Stimulated activated CD4-positive, alpha-beta T cell treated with anti-CD3 and anti-CD28 coated beads, Interleukin-12 subunit alpha, Interleukin-12 subunit beta, amount 100 ng/mL, for 24 hours (primary cell): ENCODE measurements at regions not wholly inside any gene's neighbourhood (a gene's known extent, or its start where the extent isn't known, plus 50 kb on each side); places are given as distances from the start of the nearest gene placed in this dataset.

ENCODE experiments used
- DNase-seq, 2 experiments: peaks; one replicate each; pipeline ENCODE4 v3.0.0-alpha.2; 2020; ENCODE audit warnings: low read depth in 2 of 2

GRCh38 chr13:65035302-65035701 is 2194.8 kb downstream of the PCDH9 start:
- no peak for DNase-seq

GRCh38 chr13:65034266-65034665 is 2195.9 kb downstream of the PCDH9 start:
- DNase-seq: no peak

- DNase-seq: no peak
These were observed 2197.3 kb downstream of the PCDH9 start for GRCh38 chr13:65032825-65033224.

- no peak for DNase-seq
These were observed 2202.0 kb downstream of the PCDH9 start for GRCh38 chr13:65028101-65028500.

GRCh38 chr13:65026505-65026904 is 2203.6 kb downstream of the PCDH9 start:
- no peak for DNase-seq

GRCh38 chr13:65011378-65011777 is 2218.8 kb downstream of the PCDH9 start:
- no peak for DNase-seq

GRCh38 chr13:64997438-64997837 is 2232.7 kb downstream of the PCDH9 start:
- DNase-seq: no peak

GRCh38 chr13:64993514-64994164 is 2236.5 kb downstream of the PCDH9 start:
- DNase-seq: no peak

- no peak for DNase-seq
These were observed 2237.8 kb downstream of the PCDH9 start for GRCh38 chr13:64992314-64992713.

- no peak for DNase-seq
These were observed 2245.1 kb downstream of the PCDH9 start for GRCh38 chr13:64985075-64985474.

- no peak for DNase-seq
These were observed 2267.7 kb downstream of the PCDH9 start for GRCh38 chr13:64962404-64962803.

GRCh38 chr13:64959276-64959675 is 2270.9 kb downstream of the PCDH9 start:
- no peak for DNase-seq

- no peak for DNase-seq
These were observed 2272.0 kb downstream of the PCDH9 start for GRCh38 chr13:64958106-64958505.

- DNase-seq: no peak
These were observed 2291.5 kb downstream of the PCDH9 start for GRCh38 chr13:64938660-64939059.

- no peak for DNase-seq
These were observed 2292.8 kb downstream of the PCDH9 start for GRCh38 chr13:64937302-64937701.

GRCh38 chr13:64936879-64937278 is 2293.3 kb downstream of the PCDH9 start:
- DNase-seq: no peak

- DNase-seq: no peak
These were observed 2294.7 kb downstream of the PCDH9 start for GRCh38 chr13:64935441-64935840.

GRCh38 chr13:64934569-64935362 is 2295.4 kb downstream of the PCDH9 start:
- DNase-seq: no peak

- DNase-seq: no peak
These were observed 2299.5 kb downstream of the PCDH9 start for GRCh38 chr13:64930636-64931035.

GRCh38 chr13:64928696-64929499 is 2301.2 kb downstream of the PCDH9 start:
- DNase-seq: no peak

- no peak for DNase-seq
These were observed 2304.4 kb downstream of the PCDH9 start for GRCh38 chr13:64925727-64926126.

GRCh38 chr13:64925284-64925683 is 2304.9 kb downstream of the PCDH9 start:
- DNase-seq: no peak

GRCh38 chr13:64924401-64924800 is 2305.7 kb downstream of the PCDH9 start:
- no peak for DNase-seq
